SU-DHL-6 (cell line): ENCODE measurements at regions not wholly inside any gene's neighbourhood (a gene's known extent, or its start where the extent isn't known, plus 50 kb on each side); places are given as distances from the start of the nearest gene placed in this dataset.

Experiments
- CTCF ChIP-seq: fragments of 200-600 bp; sonication (generic); IDR thresholded peaks from one replicate; pipeline ENCODE4 v1.5.1; 2017; ENCODE audit warnings: antibody characterized with exemption, mild to moderate bottlenecking, low read length, moderate library complexity; ENCODE audit not compliant: insufficient read depth, poor library complexity, severe bottlenecking
- EZH2phosphoT487 ChIP-seq: fragments of 200-600 bp; sonication (generic), shearing (Covaris generic); conservative IDR thresholded peaks from 2 replicates; pipeline ENCODE4 v1.6.1; 2018; ENCODE audit warnings: mild to moderate bottlenecking, antibody characterized with exemption, low read length, moderate library complexity, mixed read lengths

- TF ChIP-seq CTCF: no peak
- TF ChIP-seq EZH2phosphoT487: no peak
Measured at GRCh38 chr11:113564527-113565130, 89.4 kb upstream of the DRD2 start.
